ENCODE measurements at regions not wholly inside any gene's neighbourhood (a gene's known extent, or its start where the extent isn't known, plus 50 kb on each side); places are given as distances from the start of the nearest gene placed in this dataset.
"Not testable (repeated sequence)": the region's sequence is repeated elsewhere in the genome, so short reads cannot be mapped to it uniquely, and the experiment has no call there.

DNA sequence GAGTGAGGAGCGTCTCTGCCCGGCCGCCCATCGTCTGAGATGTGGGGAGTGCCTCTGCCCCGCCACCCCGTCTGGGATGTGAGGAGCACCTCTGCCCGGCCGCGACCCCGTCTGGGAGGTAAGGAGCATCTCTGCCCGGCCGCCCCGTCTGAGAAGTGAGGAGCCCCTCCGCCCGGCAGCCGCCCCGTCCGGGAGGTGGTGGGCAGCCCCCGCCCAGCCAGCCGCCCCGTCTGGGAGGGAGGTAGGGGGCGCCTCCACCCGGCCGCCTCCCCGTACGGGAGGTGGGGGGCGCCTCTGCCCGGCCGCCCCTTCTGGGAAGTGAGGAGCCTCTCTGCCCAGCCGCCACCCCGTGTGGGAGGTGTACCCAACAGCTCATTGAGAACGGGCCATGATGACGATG is 1811.4 kb downstream of the EFNA5 start:
- TF ChIP-seq, protein P1, sequence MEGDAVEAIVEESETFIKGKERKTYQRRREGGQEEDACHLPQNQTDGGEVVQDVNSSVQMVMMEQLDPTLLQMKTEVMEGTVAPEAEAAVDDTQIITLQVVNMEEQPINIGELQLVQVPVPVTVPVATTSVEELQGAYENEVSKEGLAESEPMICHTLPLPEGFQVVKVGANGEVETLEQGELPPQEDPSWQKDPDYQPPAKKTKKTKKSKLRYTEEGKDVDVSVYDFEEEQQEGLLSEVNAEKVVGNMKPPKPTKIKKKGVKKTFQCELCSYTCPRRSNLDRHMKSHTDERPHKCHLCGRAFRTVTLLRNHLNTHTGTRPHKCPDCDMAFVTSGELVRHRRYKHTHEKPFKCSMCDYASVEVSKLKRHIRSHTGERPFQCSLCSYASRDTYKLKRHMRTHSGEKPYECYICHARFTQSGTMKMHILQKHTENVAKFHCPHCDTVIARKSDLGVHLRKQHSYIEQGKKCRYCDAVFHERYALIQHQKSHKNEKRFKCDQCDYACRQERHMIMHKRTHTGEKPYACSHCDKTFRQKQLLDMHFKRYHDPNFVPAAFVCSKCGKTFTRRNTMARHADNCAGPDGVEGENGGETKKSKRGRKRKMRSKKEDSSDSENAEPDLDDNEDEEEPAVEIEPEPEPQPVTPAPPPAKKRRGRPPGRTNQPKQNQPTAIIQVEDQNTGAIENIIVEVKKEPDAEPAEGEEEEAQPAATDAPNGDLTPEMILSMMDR (IDR thresholded peaks at IDR 0.05) = not testable (repeated sequence)
- not testable (repeated sequence) for TF ChIP-seq POLR2A, POLR2AphosphoS5 (IDR thresholded peaks at IDR 0.05)
